Breast epithelium (tissue), 3 donors: ENCODE measurements at regions not wholly inside any gene's neighbourhood (a gene's known extent, or its start where the extent isn't known, plus 50 kb on each side); places are given as distances from the start of the nearest gene placed in this dataset.

ENCODE experiments used
- CTCF ChIP-seq, 3 donors: fragments of 450-650 bp; IDR thresholded peaks; one replicate each; pipeline ENCODE4 v1.5.1; 2016 to 2017; ENCODE audit warnings: antibody characterized with exemption in 3 of 3, mild to moderate bottlenecking in 3 of 3, moderate library complexity in 3 of 3
- POLR2A ChIP-seq: fragments of 450-650 bp; IDR thresholded peaks from one replicate; pipeline ENCODE4 v1.6.1; 2016; ENCODE audit warnings: antibody characterized with exemption, mild to moderate bottlenecking, moderate library complexity
- POLR2AphosphoS5 ChIP-seq, 3 donors: sonication (generic); formaldehyde crosslinking; IDR thresholded peaks; one replicate each; pipeline ENCODE4 v1.6.1; 2017; ENCODE audit warnings: antibody characterized with exemption in 3 of 3

GRCh38 chr2:236943841-236944513 is 141.7 kb upstream of the COPS8 start:
- TF ChIP-seq POLR2AphosphoS5 (IDR thresholded peaks at IDR 0.05) (no peak), POLR2A (no peak), CTCF (IDR thresholded peaks at IDR 0.05) (no peak)
